Hypothalamus (tissue), 51 donors: ENCODE measurements at regions not wholly inside any gene's neighbourhood (a gene's known extent, or its start where the extent isn't known, plus 50 kb on each side); places are given as distances from the start of the nearest gene placed in this dataset.

Source experiments
- DNase-seq, 51 donors: peaks; one replicate each; lab custom pipeline; 2025; lab: John Stamatoyannopoulos, UW

GRCh38 chr4:100742045-100742444, 224.2 kb upstream of the EMCN start:
- DNase-seq, result no peak

DNA sequence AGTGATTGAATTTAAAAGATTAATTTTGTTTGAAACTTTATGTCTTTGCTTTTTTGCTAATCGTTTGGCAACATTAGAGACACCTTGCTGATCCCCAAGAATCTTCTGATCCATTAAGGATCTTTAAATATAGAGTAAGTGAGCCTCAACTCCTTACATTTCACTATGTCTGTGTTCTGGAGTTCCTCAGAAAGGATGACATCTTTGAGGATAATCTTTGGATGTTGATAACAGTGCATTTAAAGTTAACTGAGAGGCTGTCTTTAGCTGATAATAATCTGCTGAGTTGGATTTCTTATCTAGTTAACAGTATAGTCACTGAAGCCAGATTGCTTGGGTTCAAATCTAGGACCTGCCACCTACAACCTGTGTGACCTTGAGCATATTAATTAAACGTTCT, 221.6 kb upstream of the EMCN start:
- DNase-seq, result no peak

DNA sequence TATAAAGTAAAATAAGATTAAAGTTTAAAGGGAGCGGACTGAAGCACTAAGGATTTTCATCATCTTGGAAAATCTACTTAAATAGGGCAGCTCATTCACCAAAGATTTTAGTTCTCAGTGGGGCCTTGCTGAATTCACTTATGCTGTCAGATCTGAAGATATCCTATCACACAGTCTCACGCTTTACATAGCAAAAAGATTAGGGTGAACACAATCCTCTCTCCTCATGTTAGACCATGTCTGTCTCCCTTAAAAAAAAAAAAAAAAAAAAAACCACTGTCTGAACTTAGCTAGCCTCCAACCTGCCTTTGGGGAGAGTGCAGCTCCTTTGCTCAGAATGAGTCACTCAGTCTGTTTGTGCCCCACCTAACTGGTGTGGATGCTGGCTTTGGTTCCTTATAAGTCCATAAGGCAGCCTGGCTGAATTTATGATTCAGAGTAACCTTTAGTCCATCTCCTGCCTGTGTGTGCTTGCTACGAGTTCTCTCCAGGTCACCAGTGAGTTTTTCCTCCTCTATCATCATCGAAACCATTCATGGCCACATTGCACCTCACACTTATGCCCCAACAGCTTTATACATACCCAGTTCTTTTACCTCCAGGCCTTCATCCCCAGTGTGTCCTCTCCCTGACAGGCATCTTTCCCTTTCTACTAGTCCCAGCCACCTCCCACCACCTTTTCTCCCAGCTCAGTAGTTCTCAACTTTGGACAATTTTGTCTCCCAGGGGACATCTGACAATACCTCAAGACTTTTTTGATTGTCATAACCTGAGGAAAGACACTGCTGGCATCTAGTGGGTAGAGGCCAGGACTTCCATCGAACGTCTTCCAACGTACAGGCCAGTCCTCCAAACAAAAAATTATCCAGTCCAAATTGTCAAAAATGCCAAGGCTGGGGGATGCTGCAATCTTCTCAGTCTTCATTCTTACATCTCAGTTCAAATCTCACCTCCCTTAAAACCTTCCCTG, 220.7 kb upstream of the EMCN start:
- DNase-seq, result no peak

DNA sequence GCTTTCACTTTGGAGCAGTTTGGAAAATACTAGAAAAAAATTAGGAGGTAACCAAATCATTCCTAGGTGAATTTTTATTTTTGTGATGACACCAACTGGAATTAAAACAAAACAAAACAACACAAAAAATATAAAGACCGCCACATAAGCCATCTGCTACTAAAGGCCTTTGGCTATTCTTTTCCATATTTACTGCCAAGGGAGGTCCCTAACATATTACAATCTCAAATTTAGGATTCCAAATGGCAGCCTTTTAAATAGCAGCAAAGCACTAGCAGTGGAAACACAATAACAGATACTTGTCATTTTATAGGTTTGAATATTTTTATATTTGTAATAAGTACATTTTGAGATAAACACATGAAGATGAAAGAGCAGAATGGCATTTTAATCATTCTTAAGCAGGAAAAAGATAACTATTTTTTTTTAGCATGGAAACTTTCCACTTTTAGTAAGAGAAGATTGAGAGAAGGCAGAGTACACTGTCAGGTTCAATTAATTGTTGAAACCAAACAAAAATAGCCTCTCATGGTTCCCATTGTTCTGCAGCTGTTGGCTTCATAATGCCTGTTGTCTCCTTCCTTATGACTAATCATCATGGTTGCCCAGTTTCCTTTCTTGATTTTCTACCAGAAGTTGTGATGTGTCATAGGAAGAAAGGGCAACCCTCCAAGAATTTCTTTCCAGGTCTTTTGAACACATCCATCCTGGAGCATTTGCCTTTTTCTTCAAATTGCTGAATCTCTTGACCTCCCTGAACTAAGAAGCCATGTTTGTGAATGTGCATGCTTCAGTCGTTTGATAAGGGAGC, 219.0 kb upstream of the EMCN start:
- DNase-seq, result no peak

GRCh38 chr4:100728861-100729260, 211.0 kb upstream of the EMCN start:
- no peak for DNase-seq

DNA sequence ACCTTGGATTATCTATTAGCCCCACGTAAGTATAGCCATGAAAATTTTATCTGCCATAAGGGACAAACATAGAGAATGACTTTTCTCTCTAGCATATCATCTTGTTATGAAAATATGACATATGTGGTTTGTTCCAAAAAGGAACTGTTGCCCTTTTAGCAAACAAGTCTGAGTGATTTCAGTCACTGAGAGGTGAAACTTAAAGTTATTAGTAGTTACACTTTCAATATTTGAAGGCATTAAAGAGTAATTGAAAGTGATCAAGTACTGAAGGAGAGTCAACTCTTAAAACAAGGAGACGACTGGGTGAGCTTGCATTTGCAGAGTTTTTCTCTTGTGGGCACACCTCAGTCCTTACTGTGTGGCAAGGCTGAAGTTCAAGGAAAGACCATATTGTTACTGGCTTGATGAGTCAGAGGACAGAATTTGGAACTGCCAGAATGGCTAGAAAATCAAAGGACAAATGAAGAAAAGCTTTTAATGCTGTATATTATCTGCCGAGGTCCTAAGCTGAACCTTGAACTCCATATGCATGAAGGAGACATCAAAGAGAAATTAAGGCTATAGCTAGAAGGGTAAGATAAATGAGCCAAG, 205.1 kb upstream of the EMCN start:
- DNase-seq, result no peak

DNA sequence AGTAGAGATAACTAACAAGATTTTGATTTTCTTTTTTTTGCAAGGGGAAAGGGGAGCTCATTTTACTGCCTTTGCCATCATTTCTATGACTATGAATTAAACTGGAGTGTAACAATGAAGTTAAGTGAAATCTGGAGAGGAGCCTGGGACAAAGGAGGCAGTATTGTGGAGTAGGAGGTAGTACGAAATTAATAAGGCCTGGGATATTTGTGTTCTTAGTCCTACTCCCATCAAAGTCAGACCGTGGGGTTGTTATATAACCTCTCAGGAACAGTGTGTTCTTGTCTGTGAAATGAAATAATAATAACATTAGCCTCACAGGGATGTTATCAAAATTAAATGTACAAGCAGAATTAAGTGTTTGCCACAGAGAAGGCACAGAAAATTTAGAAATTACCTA, 204.3 kb upstream of the EMCN start:
- DNase-seq, result no peak

DNA sequence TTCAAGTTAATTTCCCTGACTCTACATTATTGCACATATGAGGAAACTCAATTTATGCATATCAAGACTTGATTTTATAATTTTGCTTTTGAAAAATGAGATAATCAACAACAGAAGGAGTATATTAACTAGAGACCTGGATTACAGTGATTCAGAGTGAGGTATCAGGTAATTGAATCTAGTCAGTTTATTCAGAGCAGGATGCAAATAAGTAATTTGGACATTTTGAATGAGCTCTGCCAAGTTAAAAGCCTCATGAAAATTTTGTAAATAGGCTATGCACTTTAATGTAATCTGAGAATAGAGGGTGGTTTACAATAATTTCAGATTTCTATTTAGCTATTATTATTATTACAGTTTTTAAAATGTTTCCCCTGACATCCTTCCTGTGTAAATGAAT, 203.7 kb upstream of the EMCN start:
- DNase-seq, result no peak

- DNase-seq, result no peak
Observed at GRCh38 chr4:100721077-100721476, 203.3 kb upstream of the EMCN start.

GRCh38 chr4:100716416-100716815, 198.6 kb upstream of the EMCN start:
- no peak for DNase-seq

DNA sequence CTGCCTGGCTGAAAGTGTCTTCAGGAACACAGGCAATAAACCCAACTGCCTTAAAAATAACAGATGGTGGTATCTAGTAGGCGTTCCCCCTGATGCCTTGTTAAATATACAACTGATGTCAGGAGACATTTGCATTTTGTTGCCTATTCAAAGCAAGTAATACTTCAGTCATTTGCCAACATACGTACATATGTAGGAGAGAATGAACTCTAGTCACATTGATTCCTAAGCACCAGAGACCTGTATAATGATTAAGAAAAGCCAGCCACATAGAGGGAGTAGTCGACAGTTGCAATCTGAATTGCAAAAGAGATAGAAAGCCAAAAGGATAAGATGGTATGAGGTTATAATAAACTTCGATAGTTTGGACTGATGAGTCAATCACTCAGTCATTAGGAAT, 191.0 kb upstream of the EMCN start:
- no peak for DNase-seq

GRCh38 chr4:100707786-100708185, 190.0 kb upstream of the EMCN start:
- no peak for DNase-seq

DNA sequence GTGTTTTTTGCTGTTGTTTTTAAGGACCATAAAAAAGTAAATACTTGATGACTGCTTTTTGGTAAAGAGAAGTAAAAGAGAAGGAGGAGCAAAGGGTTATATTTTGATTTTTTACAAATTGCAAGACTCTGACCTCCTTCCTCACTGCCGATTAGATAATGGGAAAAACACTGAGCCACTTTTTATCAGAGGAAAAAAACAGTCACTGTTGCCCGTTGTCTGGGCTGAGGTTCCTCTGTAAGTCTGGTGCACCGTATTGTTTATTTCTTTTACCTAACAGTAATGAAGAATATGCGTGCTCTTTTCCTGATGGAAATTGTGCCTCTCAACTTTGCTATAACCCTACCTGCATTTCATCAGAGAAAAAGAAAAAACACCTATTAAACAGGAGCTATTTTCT, 178.7 kb upstream of the EMCN start:
- no peak for DNase-seq

DNA sequence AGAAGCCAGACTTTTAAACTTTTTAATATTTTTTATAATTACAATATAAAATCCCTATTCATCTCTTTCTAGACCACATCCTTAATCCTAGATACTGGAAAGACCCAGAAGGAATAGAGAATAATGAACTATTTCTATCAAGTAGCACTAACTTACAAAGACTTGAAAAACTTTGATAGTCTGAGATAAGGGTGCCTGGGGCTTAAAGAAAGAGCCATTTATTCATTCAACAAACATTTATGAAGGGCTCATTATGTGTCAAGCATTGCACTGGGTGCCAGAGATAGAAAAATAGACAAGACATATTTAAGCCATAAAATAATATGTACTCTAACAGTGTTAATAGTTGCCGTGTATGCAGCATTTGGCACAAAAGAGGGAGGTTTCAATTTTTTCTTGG, 178.0 kb upstream of the EMCN start:
- no peak for DNase-seq

- no peak for DNase-seq
Observed at GRCh38 chr4:100695039-100695654, 177.3 kb upstream of the EMCN start.

DNA sequence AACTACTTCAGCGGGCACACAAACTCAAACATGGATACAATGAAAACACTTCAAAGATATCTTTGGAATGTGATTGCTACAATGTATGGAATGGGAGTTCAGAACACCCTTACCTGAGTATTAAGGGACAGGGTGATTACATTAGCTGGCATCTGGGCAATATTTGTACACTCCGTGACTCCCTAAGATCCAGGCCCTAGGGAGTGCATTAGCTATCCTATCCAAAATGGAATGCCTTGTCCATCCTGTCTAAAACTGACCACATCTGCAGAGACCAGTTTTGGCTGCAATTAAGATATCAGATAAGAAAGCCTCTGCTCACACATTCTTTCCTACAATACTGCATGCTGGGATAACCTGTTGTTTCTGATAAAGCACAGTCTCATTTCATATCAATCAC, 176.6 kb upstream of the EMCN start:
- no peak for DNase-seq

DNA sequence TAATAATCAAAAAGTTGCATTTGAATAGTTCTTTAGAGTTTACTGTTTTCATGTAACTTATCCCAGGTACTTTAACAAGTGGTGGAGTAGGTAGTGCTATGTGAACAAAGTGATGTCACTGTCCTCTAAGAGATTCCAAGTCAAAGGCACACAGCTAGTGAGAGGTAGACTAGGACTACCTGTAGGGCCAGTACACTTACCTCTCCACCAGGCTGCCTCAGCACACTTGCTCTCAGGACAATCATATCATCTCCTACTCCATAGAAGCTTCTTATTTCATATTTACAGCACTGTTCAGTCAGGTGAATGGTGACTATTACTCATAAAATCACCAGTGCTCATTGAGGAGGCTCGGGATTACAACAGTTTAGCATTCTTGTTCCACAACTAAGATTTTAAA, 173.0 kb upstream of the EMCN start:
- DNase-seq, result no peak

DNA sequence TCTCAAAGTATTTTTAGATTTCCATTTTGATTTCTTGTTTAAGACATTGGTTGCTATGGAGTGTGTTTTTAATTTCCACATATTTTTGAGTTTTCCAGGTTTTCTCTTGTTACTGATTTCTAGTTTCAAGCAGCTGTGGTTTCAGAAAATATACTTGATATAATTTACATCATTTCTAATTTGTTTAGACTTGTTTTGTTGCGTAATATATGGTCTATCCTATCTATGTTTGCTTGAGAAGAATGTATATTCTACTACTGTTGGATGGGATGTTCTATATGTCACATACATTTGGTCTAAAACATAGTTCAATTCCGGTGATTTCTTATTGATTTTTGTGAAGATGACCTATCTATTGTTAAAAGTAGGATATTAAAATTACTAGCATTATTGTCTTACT, 170.5 kb upstream of the EMCN start:
- DNase-seq, result no peak

DNA sequence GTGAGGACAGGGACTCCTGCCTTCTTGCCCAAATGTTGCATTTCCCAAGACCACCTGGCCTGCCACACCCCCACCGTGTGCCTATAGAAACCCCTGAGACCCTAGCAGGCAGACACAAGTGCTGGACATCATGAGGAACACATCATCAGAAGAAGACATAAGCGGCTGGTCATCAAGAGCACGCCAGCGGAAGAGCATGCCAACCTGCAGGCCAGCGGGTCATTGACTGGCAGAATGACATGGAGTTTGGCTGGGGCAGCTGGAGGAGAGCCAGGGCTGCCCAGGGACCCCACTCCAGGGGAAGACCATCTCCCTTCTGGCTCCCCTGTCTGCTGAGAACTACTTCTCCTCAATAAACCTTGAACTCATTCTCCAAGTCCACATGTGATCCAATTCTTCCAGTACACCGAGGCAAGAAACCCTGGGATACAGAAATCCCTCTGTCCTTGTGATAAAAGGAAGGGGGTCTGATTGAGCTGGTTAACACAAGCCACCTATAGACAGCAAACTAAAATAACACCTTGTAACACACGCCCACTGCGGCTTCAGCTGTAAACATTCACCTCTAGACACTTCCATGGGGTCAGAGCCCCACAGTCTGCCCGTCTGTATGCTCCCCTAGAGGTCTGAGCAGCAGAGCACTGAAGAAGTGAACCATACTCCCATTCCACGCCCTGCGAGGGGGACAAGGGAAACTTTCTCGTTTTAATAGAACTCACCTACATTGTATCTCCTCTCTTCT, 164.8 kb upstream of the EMCN start:
- no peak for DNase-seq

DNA sequence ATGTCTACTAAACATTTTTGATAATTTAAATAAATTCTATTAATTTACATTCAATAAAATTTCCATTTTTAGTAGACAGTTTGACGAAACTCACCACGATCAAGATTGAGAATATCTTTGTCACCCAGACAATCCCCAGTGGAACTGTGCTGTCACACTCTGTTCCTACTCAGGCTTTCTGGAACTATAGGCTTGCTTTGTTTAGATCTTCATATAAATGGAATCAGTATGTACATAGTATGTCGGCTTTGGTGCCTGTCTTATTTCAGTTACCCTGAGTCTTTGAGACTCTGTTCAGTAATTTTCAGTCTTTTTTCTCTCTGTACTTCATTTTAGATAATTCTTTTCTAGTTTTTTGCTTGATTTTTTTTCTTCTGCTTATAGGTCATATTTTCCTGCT, 163.5 kb upstream of the EMCN start:
- DNase-seq, result no peak
